SK-N-SH (cell line): ENCODE measurements at regions not wholly inside any gene's neighbourhood (a gene's known extent, or its start where the extent isn't known, plus 50 kb on each side); places are given as distances from the start of the nearest gene placed in this dataset.

Experiments
- CTCF ChIA-PET: fragments of 300-600, 350-600 bp; formaldehyde crosslinking; extraction: SDS; loops from one replicate; lab custom pipeline; 2021; lab: Yijun Ruan, JAX
- POLR2A ChIA-PET: fragments of 350-600 bp; sonication (Branson Sonifier 250); formaldehyde crosslinking; extraction: SDS; loops from one replicate; lab custom pipeline; 2020; ENCODE audit warnings: antibody characterized with exemption, inconsistent platforms; lab: Yijun Ruan, JAX
- DNase-seq: peaks from one replicate; pipeline ENCODE4 v3.0.0; 2012
- H2AFZ ChIP-seq: fragments of 200-600 bp; sonication (generic); 2 replicates; pipeline ENCODE4 v1.8.1; 2016; ENCODE audit warnings: antibody characterized with exemption, mild to moderate bottlenecking, low read depth
- H3F3A ChIP-seq: fragments of 200-600 bp; sonication (generic); replicated peaks from 2 replicates; pipeline ENCODE3; 2016; ENCODE audit warnings: antibody characterized with exemption, mild to moderate bottlenecking; ENCODE audit not compliant: insufficient read depth
- H3K27ac ChIP-seq, 2 experiments: fragments of 200-500 bp in 1 of 2; fragments of 200-600 bp in 1 of 2; sonication (Bioruptor generic) in 1 of 2; sonication (generic), shearing (Covaris generic) in 1 of 2; 2 replicates each; pipeline versions ENCODE4 v1.5.1 to v1.6.1; 2014 to 2016; ENCODE audit warnings: low read depth in 2 of 2, inconsistent platforms in 1 of 2, low read length in 1 of 2, mild to moderate bottlenecking in 1 of 2, mixed read lengths in 1 of 2
- H3K27me3 ChIP-seq: fragments of 200-600 bp; sonication (generic), shearing (Covaris generic); 2 replicates; pipeline ENCODE4 v1.6.1; 2016; ENCODE audit warnings: mixed run types; ENCODE audit not compliant: insufficient read depth
- H3K36me3 ChIP-seq, 2 experiments: fragments of 200-500 bp in 1 of 2; fragments of 200-600 bp in 1 of 2; sonication (Bioruptor generic) in 1 of 2; sonication (generic) in 1 of 2; replicated peaks in 1 of 2; 2 replicates each; pipeline versions ENCODE3 to v1.5.1; 2014 to 2016; ENCODE audit warnings: low read length in 1 of 2, mild to moderate bottlenecking in 1 of 2; ENCODE audit not compliant: insufficient read depth in 2 of 2, control insufficient read depth in 1 of 2
- H3K4me1 ChIP-seq, 2 experiments: fragments of 200-500 bp in 1 of 2; fragments of 200-600 bp in 1 of 2; sonication (Bioruptor generic) in 1 of 2; sonication (generic), shearing (Covaris generic) in 1 of 2; 2 replicates each; pipeline versions ENCODE4 v1.5.1 to v1.6.1; 2014 to 2016; ENCODE audit warnings: low read depth in 1 of 2, low read length in 1 of 2, mixed run types in 1 of 2; ENCODE audit not compliant: insufficient read depth in 2 of 2, control insufficient read depth in 1 of 2
- H3K4me2 ChIP-seq: fragments of 200-600 bp; sonication (generic), shearing (Covaris generic); 2 replicates; pipeline ENCODE4 v1.6.1; 2017; ENCODE audit warnings: mixed run types
- H3K4me3 ChIP-seq, 2 experiments: fragments of 200-500 bp in 1 of 2; fragments of 200-600 bp in 1 of 2; sonication (Bioruptor generic) in 1 of 2; sonication (generic), shearing (Covaris generic) in 1 of 2; 2 replicates each; pipeline versions ENCODE4 v1.5.1 to v1.8.1; 2014 to 2016; ENCODE audit warnings: low read depth in 2 of 2, inconsistent platforms in 1 of 2, low read length in 1 of 2, mild to moderate bottlenecking in 1 of 2, mixed read lengths in 1 of 2, moderate library complexity in 1 of 2
- H3K79me2 ChIP-seq: fragments of 200-600 bp; sonication (generic); 2 replicates; pipeline ENCODE4 v1.8.1; 2017; ENCODE audit warnings: mild to moderate bottlenecking; ENCODE audit not compliant: insufficient read depth
- H3K9ac ChIP-seq: fragments of 200-600 bp; sonication (generic); 2 replicates; pipeline ENCODE4 v1.6.1; 2017; ENCODE audit warnings: mixed run types
- H3K9me2 ChIP-seq: fragments of 200-600 bp; sonication (generic); 2 replicates; pipeline ENCODE4 v1.6.1; 2017; ENCODE audit warnings: mixed run types
- H3K9me3 ChIP-seq: fragments of 200-600 bp; sonication (generic); 2 replicates; pipeline ENCODE4 v1.6.1; 2017; ENCODE audit warnings: mixed run types, mild to moderate bottlenecking, moderate library complexity
- H4K20me1 ChIP-seq: fragments of 200-600 bp; sonication (generic); 2 replicates; pipeline ENCODE4 v1.6.1; 2017; ENCODE audit warnings: mild to moderate bottlenecking, mixed run types; ENCODE audit not compliant: insufficient read depth
- ELF1 ChIP-seq: IDR thresholded peaks from 2 replicates; pipeline ENCODE4 v1.4.0; 2012
- EP300 ChIP-seq, 2 experiments: IDR thresholded peaks; 2 replicates each; pipeline versions ENCODE4 v1.4.0 to v1.6.1; 2012; ENCODE audit warnings: borderline replicate concordance in 1 of 2, low read depth in 1 of 2, low read length in 1 of 2
- FOSL2 ChIP-seq: IDR thresholded peaks from 2 replicates; pipeline ENCODE4 v1.4.0; 2012; ENCODE audit warnings: low read depth, mild to moderate bottlenecking, moderate library complexity, borderline replicate concordance
- FOXM1 ChIP-seq: IDR thresholded peaks from 2 replicates; pipeline ENCODE4 v1.4.0; 2012; ENCODE audit warnings: low read depth, mild to moderate bottlenecking
- GABPA ChIP-seq: IDR thresholded peaks from 2 replicates; pipeline ENCODE4 v1.4.0; 2012; ENCODE audit warnings: low read depth, mild to moderate bottlenecking
- MEF2A ChIP-seq: IDR thresholded peaks from 2 replicates; pipeline ENCODE4 v1.4.0; 2012; ENCODE audit warnings: low read depth, borderline replicate concordance
- MXI1 ChIP-seq: IDR thresholded peaks from 2 replicates; pipeline ENCODE4 v1.6.1; 2012; ENCODE audit warnings: mild to moderate bottlenecking, low read depth, low read length, improper control_type of control experiment
- RAD21 ChIP-seq: IDR thresholded peaks from 2 replicates; pipeline ENCODE4 v1.6.1; 2012; ENCODE audit warnings: mild to moderate bottlenecking, low read length
- REST ChIP-seq: IDR thresholded peaks from 2 replicates; pipeline ENCODE4 v1.6.1; 2012; ENCODE audit warnings: mild to moderate bottlenecking, low read depth, low read length, moderate library complexity
- RFX5 ChIP-seq: IDR thresholded peaks from 2 replicates; pipeline ENCODE4 v1.6.1; 2012; ENCODE audit warnings: mild to moderate bottlenecking, improper control_type of control experiment, low read length
- TAF1 ChIP-seq: IDR thresholded peaks from 2 replicates; pipeline ENCODE4 v1.6.1; 2012; ENCODE audit warnings: low read depth, mild to moderate bottlenecking, low read length, moderate library complexity, borderline replicate concordance
- YY1 ChIP-seq: IDR thresholded peaks from 2 replicates; pipeline ENCODE4 v1.4.0; 2012; ENCODE audit warnings: low read depth, mild to moderate bottlenecking
- ZBTB33 ChIP-seq: IDR thresholded peaks from 2 replicates; pipeline ENCODE4 v1.4.0; 2012; ENCODE audit warnings: low read depth, borderline replicate concordance
- WGBS: methylation state at CpG from one replicate; pipeline ENCODE4 v1.1.6; 2017; ENCODE audit warnings: low lambda C conversion rate; 5-methylcytosine and 5-hydroxymethylcytosine counted together

GRCh38 chr3:148146241-148146640 lies 551.5 kb upstream of the AGTR1 start:
- TF ChIP-seq MXI1 (no peak), RFX5 (no peak), MEF2A (no peak), REST (no peak), TAF1 (no peak), ZBTB33 (no peak), GABPA (no peak), FOXM1 (no peak), YY1 (no peak)
- no peak overlapping the region for H3K9ac ChIP-seq
- H2AFZ ChIP-seq, result no peak overlapping the region
- DNase-seq, result no peak
- H3K4me2 ChIP-seq, result no peak overlapping the region
- CTCF ChIA-PET, result no interaction called here
- no peak overlapping the region for H3K27ac ChIP-seq
- POLR2A ChIA-PET, result no interaction called here
- no peaks in the 10 kb centered on the region for H3F3A ChIP-seq
- no peaks in the 10 kb centered on the region for H3K79me2 ChIP-seq
- no peaks in the 10 kb centered on the region for H3K9me3 ChIP-seq
- no peaks in the 10 kb centered on the region for H4K20me1 ChIP-seq
- 27% methylated on average over 2 of the region's 2 CpGs for WGBS
- no peak overlapping the region for H3K4me3 ChIP-seq
- H3K36me3 ChIP-seq, result no peaks in the 10 kb centered on the region
- H3K9me2 ChIP-seq, result no peaks in the 10 kb centered on the region
- no peaks in the 10 kb centered on the region for H3K27me3 ChIP-seq
- no peaks in the 10 kb centered on the region; a peak in 2 of 4 replicates for H3K4me1 ChIP-seq

- POLR2A ChIA-PET, result no interaction called here
- 0 out of 2 replicates have a peak overlapping the region, but pooled peaks have one; percentile 4 for H2AFZ ChIP-seq
- H3K4me2 ChIP-seq, result no peak overlapping the region
- 52% methylated on average over 2 of the region's 2 CpGs for WGBS
- no peak for TF ChIP-seq MEF2A
- TF ChIP-seq ELF1, result no peak
- no peak for TF ChIP-seq RAD21
- no peak for TF ChIP-seq EP300 (IDR thresholded peaks at IDR 0.05; ENCODE audit: borderline replicate concordance in 1 of 2, low read depth in 1 of 2, low read length in 1 of 2)
- TF ChIP-seq FOSL2, result no peak
- TF ChIP-seq, all 33 proteins: peak for 0
- Histone ChIP-seq H3K4me1 (no peaks in the 10 kb centered on the region; a peak in 2 of 4 replicates), H3K9ac (no peak overlapping the region), H3K36me3 (no peaks in the 10 kb centered on the region), H3K4me3 (no peak overlapping the region), H3K27ac (no peak overlapping the region; a peak in 1 of 4 replicates), H3K27me3 (no peaks in the 10 kb centered on the region), H4K20me1 (no peaks in the 10 kb centered on the region), H3K9me2 (no peaks in the 10 kb centered on the region), H3F3A (no peaks in the 10 kb centered on the region), H3K9me3 (no peaks in the 10 kb centered on the region), H3K79me2 (no peaks in the 10 kb centered on the region)
- no peak for DNase-seq
- CTCF ChIA-PET, result no interaction called here
Observed at GRCh38 chr3:148146947-148147826, 550.5 kb upstream of the AGTR1 start.
